ENCODE measurements at regions not wholly inside any gene's neighbourhood (a gene's known extent, or its start where the extent isn't known, plus 50 kb on each side); places are given as distances from the start of the nearest gene placed in this dataset.

GRCh38 chr17:13230350-13231264, 212.8 kb upstream of the ELAC2 start:
- TF ChIP-seq POLR2A (IDR thresholded peaks at IDR 0.05) (no peak), POLR2AphosphoS5 (IDR thresholded peaks at IDR 0.05) (no peak)

Data from prostate gland (tissue), 1 donor.